Hepatocyte (in vitro differentiated cells): ENCODE measurements at regions not wholly inside any gene's neighbourhood (a gene's known extent, or its start where the extent isn't known, plus 50 kb on each side); places are given as distances from the start of the nearest gene placed in this dataset.

Experiments
- EZH2 ChIP-seq: fragments of 200-600 bp; sonication (generic); IDR thresholded peaks from 2 replicates; pipeline ENCODE4 v1.6.1; 2016; ENCODE audit warnings: antibody characterized with exemption, mild to moderate bottlenecking, borderline replicate concordance
- EZH2phosphoT487 ChIP-seq: fragments of 200-600 bp; sonication (generic); IDR thresholded peaks from one replicate; pipeline ENCODE4 v1.6.1; 2018; ENCODE audit warnings: antibody characterized with exemption, mild to moderate bottlenecking, low read depth, moderate library complexity; ENCODE audit not compliant: unreplicated experiment, severe bottlenecking
- TF ChIP-seq, protein P1 (sequence below): fragments of 200-600 bp; sonication (generic); IDR thresholded peaks from 2 replicates; pipeline ENCODE4 v1.5.1; 2016; ENCODE audit warnings: antibody characterized with exemption, mild to moderate bottlenecking; ENCODE audit not compliant: poor library complexity

DNA sequence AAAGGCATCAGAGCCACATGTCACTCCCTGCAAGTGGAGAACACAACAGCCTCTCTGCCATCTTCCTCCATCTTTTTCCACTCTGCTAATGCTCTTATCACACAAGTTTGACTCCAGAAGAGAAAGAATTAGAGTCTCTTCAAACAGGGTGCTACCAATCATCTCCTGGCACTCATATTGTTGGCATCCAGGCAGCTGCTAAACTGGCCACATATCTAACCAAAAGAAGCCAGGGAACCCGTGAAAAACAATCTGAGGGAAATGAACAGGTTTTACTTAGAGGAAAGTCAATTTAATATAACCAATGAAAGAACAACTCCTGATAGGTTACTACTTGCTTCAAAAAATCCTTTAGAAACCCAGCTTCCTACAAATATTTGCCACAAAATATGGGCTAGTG, 117.2 kb downstream of the SLC25A46 start:
- no peak for TF ChIP-seq EZH2
- TF ChIP-seq, protein P1, sequence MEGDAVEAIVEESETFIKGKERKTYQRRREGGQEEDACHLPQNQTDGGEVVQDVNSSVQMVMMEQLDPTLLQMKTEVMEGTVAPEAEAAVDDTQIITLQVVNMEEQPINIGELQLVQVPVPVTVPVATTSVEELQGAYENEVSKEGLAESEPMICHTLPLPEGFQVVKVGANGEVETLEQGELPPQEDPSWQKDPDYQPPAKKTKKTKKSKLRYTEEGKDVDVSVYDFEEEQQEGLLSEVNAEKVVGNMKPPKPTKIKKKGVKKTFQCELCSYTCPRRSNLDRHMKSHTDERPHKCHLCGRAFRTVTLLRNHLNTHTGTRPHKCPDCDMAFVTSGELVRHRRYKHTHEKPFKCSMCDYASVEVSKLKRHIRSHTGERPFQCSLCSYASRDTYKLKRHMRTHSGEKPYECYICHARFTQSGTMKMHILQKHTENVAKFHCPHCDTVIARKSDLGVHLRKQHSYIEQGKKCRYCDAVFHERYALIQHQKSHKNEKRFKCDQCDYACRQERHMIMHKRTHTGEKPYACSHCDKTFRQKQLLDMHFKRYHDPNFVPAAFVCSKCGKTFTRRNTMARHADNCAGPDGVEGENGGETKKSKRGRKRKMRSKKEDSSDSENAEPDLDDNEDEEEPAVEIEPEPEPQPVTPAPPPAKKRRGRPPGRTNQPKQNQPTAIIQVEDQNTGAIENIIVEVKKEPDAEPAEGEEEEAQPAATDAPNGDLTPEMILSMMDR: no peak
- no peak for TF ChIP-seq EZH2phosphoT487
